Psoas muscle (tissue), 7 donors: ENCODE measurements at regions not wholly inside any gene's neighbourhood (a gene's known extent, or its start where the extent isn't known, plus 50 kb on each side); places are given as distances from the start of the nearest gene placed in this dataset.
A peak's percentile ranks its signal among the peaks of the same experiment; 100 is the strongest.

Experiments
- ATAC-seq, 4 donors: fragments of 200-7000 bp; cut with Tn5 transposase; one replicate each; pipeline ENCODE4 v1.9.1; 2020; ENCODE audit warnings: moderate library complexity in 3 of 4, mild to moderate bottlenecking in 2 of 4
- DNase-seq, 2 donors: peaks; one replicate each; pipeline ENCODE4 v3.0.0-alpha.2; 2020
- H3K27ac ChIP-seq: fragments of 200-600 bp; one replicate; pipeline ENCODE4 v1.8.0; 2022
- H3K27me3 ChIP-seq, 3 donors: fragments of 200-600 bp in 1 of 3; one replicate each; pipeline versions ENCODE4 v1.6.1 to v1.8.0; 2013 to 2022; ENCODE audit warnings: low read length in 2 of 3, mild to moderate bottlenecking in 2 of 3, moderate library complexity in 1 of 3; ENCODE audit not compliant: insufficient read depth in 3 of 3
- H3K36me3 ChIP-seq, 2 donors: fragments of 200-600 bp in 1 of 2; one replicate each; pipeline versions ENCODE4 v1.6.1 to v1.8.0; 2013 to 2022; ENCODE audit warnings: low read depth in 1 of 2, mild to moderate bottlenecking in 1 of 2, moderate library complexity in 1 of 2; ENCODE audit not compliant: insufficient read depth in 1 of 2
- H3K4me1 ChIP-seq: fragments of 200-600 bp; one replicate; pipeline ENCODE4 v1.8.0; 2022
- H3K4me3 ChIP-seq: fragments of 200-600 bp; one replicate; pipeline ENCODE4 v1.8.0; 2022; ENCODE audit warnings: mild to moderate bottlenecking
- H3K9me3 ChIP-seq: fragments of 200-600 bp; one replicate; pipeline ENCODE4 v1.8.0; 2022
- CTCF ChIP-seq: fragments of 200-600 bp; IDR thresholded peaks from one replicate; pipeline ENCODE4 v1.8.0; 2022; ENCODE audit warnings: antibody characterized with exemption
- WGBS, 3 donors: extraction: QIAGEN DNeasy Blood & Tissue Kit; methylation state at CpG; one replicate each; pipeline versions ENCODE4 v1.1.6 to v1.1.7; 2013; 5-methylcytosine and 5-hydroxymethylcytosine counted together
- intact Hi-C, 2 donors: fragments of 100-400 bp; cut with DNase I; formaldehyde crosslinking; loops; one replicate each; pipeline versions ENCODE4 v1.11.0 to v1.14.2; 2022
- donor health status: healthy with polysubstance abuse.
- donor health status: DM: no; HTN: no; CAD: no; lungs with moderate emphysema.
- donor health status: Bipolar disorder and iron deficiency.
- donor health status: healthy.
- donor health status: DM: yes; HTN: yes; CAD: no.
- donor health status: DM: no; HTN: no; CAD: no.
- donor health status: DM: yes; HTN: yes; CAD: no.

GRCh38 chr10:10788761-10789160 lies 228.9 kb upstream of the CELF2 start:
- DNase-seq (peak in 1 of 2 donors; percentile 52), ATAC-seq (peak in 1 of 4 donors; percentile 35)
- Histone ChIP-seq H3K36me3 (no peaks in the 10 kb centered on the region), H3K27ac (no peak overlapping the region), H3K4me3 (no peak overlapping the region), H3K4me1 (no peaks in the 10 kb centered on the region), H3K27me3 (peaks cover 0 to 4% (median 0%) of the 10 kb centered on the region in 3 donors), H3K9me3 (no peaks in the 10 kb centered on the region)
- 52 to 69% (median 59%) methylated on average over 4 of the region's 4 CpGs for WGBS, 3 donors
- TF ChIP-seq CTCF: no peak
- intact Hi-C loops: no loop called here

DNA sequence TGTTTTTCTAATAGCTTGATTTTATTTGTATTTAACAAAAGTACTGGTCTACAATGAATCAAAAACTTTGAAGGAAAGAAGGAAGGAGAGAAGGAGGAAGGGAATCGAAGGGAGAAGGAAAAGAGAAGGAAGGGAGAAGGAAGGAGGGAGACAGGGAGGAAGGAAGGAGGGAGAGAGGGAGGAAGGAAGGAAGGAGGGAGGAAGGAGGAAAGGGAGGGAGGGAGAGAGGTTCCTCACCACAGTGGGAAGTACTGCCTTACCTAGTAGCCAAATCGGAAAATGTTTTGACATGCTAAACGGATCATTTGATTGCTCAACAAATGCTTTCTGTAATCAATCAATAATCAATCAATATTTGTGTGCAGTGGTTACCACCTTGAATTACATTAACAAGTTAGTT lies 225.8 kb upstream of the CELF2 start:
- DNase-seq (no peak), ATAC-seq (no peak)
- Histone ChIP-seq H3K4me3 (no peak overlapping the region), H3K27ac (no peak overlapping the region), H3K27me3 (peaks cover 0 to 4% (median 0%) of the 10 kb centered on the region in 3 donors), H3K36me3 (no peaks in the 10 kb centered on the region), H3K4me1 (peaks cover 1% of the 10 kb centered on the region), H3K9me3 (no peaks in the 10 kb centered on the region)
- 78 to 84% (median 78%) methylated on average over 3 of the region's 3 CpGs for WGBS, 3 donors
- intact Hi-C loops: loop anchor here (5.0 to 10.0 kb wide), 2 partner anchors 93 to 560 kb away; no protein-coding TSS in a partner anchor
- TF ChIP-seq CTCF: no peak

DNA sequence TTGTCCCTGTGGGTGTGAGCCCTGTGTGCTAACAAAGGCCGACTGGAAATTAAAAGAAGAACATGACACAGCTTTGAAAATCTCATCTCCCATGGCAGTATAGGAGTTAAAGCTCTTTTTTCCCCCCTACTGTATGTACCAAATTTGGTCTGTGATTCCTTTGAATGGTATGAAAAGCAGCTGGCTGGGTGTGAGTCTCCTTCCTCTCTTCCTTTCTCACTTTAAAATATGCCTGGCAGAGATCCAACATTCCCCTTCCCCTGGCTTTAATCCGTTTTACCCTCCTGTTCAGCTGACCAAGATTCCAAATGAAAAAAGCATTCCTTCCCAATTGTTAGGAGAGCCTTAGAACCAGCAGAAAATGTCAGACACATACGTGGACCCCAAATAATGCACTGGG lies 225.0 kb upstream of the CELF2 start:
- intact Hi-C loops: loop anchor here (5.0 to 10.0 kb wide), 2 partner anchors 92 to 560 kb away; no protein-coding TSS in a partner anchor
- H3K27me3 ChIP-seq: peaks cover 0 to 4% (median 0%) of the 10 kb centered on the region in 3 donors
- H3K36me3 ChIP-seq: no peaks in the 10 kb centered on the region
- no peak for TF ChIP-seq CTCF
- 33 to 40% (median 36%) methylated on average over 3 of the region's 3 CpGs for WGBS, 3 donors
- H3K27ac ChIP-seq: no peak overlapping the region
- no peak for DNase-seq
- no peak for ATAC-seq
- H3K4me1 ChIP-seq: peaks cover 8% of the 10 kb centered on the region
- H3K9me3 ChIP-seq: no peaks in the 10 kb centered on the region
- no peak overlapping the region for H3K4me3 ChIP-seq

DNA sequence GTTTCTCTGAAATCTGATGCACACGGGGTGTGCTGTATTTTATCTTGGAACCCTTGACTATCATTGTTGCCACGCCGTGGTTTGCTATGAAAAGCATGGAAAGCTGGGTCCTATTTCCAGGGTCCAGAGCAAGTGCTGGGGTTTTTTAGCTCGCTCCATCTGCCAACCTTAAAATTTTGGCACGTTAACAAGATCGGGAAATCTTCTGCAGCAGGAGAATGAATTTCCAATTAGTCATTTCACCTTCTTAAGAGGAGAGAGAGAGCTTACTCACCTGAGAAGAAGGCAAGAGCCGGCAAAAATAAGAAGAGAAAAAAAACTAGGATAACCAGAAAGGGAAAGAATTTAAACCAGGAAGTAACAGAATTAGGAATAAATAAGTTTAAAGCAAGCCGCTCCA lies 223.6 kb upstream of the CELF2 start:
- ATAC-seq: no peak
- DNase-seq: no peak
- intact Hi-C loops: loop anchor here (5.0 to 10.0 kb wide), 2 partner anchors 91 to 562 kb away; no protein-coding TSS in a partner anchor
- Histone ChIP-seq H3K27ac (no peak overlapping the region), H3K27me3 (peaks cover 0 to 4% (median 0%) of the 10 kb centered on the region in 3 donors), H3K36me3 (no peaks in the 10 kb centered on the region), H3K4me1 (peaks cover 8% of the 10 kb centered on the region), H3K4me3 (no peak overlapping the region), H3K9me3 (no peaks in the 10 kb centered on the region)
- TF ChIP-seq CTCF: no peak
- WGBS, 3 donors: 63 to 71% (median 67%) methylated on average over 8 of the region's 8 CpGs

DNA sequence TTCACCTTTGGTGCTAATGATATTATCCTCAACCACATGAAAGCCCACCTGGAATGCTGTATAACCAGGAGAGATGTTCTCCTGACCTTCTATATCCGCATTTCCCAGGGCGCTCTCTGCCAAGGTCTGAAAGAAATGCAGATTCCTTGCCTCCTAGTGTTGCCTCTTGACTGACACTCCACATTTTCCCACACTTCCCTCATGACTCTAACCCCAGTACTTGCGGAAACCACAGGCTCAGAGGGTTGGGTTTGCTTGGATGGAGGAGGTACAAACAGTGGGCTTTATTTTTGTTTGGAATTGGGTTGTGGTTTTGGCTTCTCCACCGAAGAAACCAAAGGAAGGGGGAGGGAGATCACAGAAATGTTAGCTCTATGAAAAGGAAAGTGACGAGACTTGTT lies 222.9 kb upstream of the CELF2 start:
- no peak for TF ChIP-seq CTCF
- DNase-seq (no peak), ATAC-seq (no peak)
- no peaks in the 10 kb centered on the region for H3K36me3 ChIP-seq
- no peaks in the 10 kb centered on the region for H3K9me3 ChIP-seq
- peaks cover 0 to 4% (median 0%) of the 10 kb centered on the region in 3 donors for H3K27me3 ChIP-seq
- no peak overlapping the region for H3K4me3 ChIP-seq
- H3K27ac ChIP-seq: no peak overlapping the region
- H3K4me1 ChIP-seq: peaks cover 8% of the 10 kb centered on the region
- intact Hi-C loops: loop anchor here (5.0 to 10.0 kb wide), 2 partner anchors 90 to 562 kb away; no protein-coding TSS in a partner anchor
- WGBS, 3 donors: 85 to 90% (median 89%) methylated on average over 5 of the region's 5 CpGs
